SK-N-SH (cell line): ENCODE measurements at regions not wholly inside any gene's neighbourhood (a gene's known extent, or its start where the extent isn't known, plus 50 kb on each side); places are given as distances from the start of the nearest gene placed in this dataset.

Experiments used
- CTCF ChIA-PET: fragments of 300-600, 350-600 bp; formaldehyde crosslinking; extraction: SDS; loops from one replicate; lab custom pipeline; 2021; lab: Yijun Ruan, JAX
- POLR2A ChIA-PET: fragments of 350-600 bp; sonication (Branson Sonifier 250); formaldehyde crosslinking; extraction: SDS; loops from one replicate; lab custom pipeline; 2020; ENCODE audit warnings: antibody characterized with exemption, inconsistent platforms; lab: Yijun Ruan, JAX
- DNase-seq: peaks from one replicate; pipeline ENCODE4 v3.0.0; 2012
- H2AFZ ChIP-seq: fragments of 200-600 bp; sonication (generic); 2 replicates; pipeline ENCODE4 v1.8.1; 2016; ENCODE audit warnings: antibody characterized with exemption, mild to moderate bottlenecking, low read depth
- H3F3A ChIP-seq: fragments of 200-600 bp; sonication (generic); replicated peaks from 2 replicates; pipeline ENCODE3; 2016; ENCODE audit warnings: antibody characterized with exemption, mild to moderate bottlenecking; ENCODE audit not compliant: insufficient read depth
- H3K27ac ChIP-seq, 2 experiments: fragments of 200-500 bp in 1 of 2; fragments of 200-600 bp in 1 of 2; sonication (Bioruptor generic) in 1 of 2; sonication (generic), shearing (Covaris generic) in 1 of 2; 2 replicates each; pipeline versions ENCODE4 v1.5.1 to v1.6.1; 2014 to 2016; ENCODE audit warnings: low read depth in 2 of 2, inconsistent platforms in 1 of 2, low read length in 1 of 2, mild to moderate bottlenecking in 1 of 2, mixed read lengths in 1 of 2
- H3K27me3 ChIP-seq: fragments of 200-600 bp; sonication (generic), shearing (Covaris generic); 2 replicates; pipeline ENCODE4 v1.6.1; 2016; ENCODE audit warnings: mixed run types; ENCODE audit not compliant: insufficient read depth
- H3K36me3 ChIP-seq, 2 experiments: fragments of 200-500 bp in 1 of 2; fragments of 200-600 bp in 1 of 2; sonication (Bioruptor generic) in 1 of 2; sonication (generic) in 1 of 2; replicated peaks in 1 of 2; 2 replicates each; pipeline versions ENCODE3 to v1.5.1; 2014 to 2016; ENCODE audit warnings: low read length in 1 of 2, mild to moderate bottlenecking in 1 of 2; ENCODE audit not compliant: insufficient read depth in 2 of 2, control insufficient read depth in 1 of 2
- H3K4me1 ChIP-seq, 2 experiments: fragments of 200-500 bp in 1 of 2; fragments of 200-600 bp in 1 of 2; sonication (Bioruptor generic) in 1 of 2; sonication (generic), shearing (Covaris generic) in 1 of 2; 2 replicates each; pipeline versions ENCODE4 v1.5.1 to v1.6.1; 2014 to 2016; ENCODE audit warnings: low read depth in 1 of 2, low read length in 1 of 2, mixed run types in 1 of 2; ENCODE audit not compliant: insufficient read depth in 2 of 2, control insufficient read depth in 1 of 2
- H3K4me2 ChIP-seq: fragments of 200-600 bp; sonication (generic), shearing (Covaris generic); 2 replicates; pipeline ENCODE4 v1.6.1; 2017; ENCODE audit warnings: mixed run types
- H3K4me3 ChIP-seq, 2 experiments: fragments of 200-500 bp in 1 of 2; fragments of 200-600 bp in 1 of 2; sonication (Bioruptor generic) in 1 of 2; sonication (generic), shearing (Covaris generic) in 1 of 2; 2 replicates each; pipeline versions ENCODE4 v1.5.1 to v1.8.1; 2014 to 2016; ENCODE audit warnings: low read depth in 2 of 2, inconsistent platforms in 1 of 2, low read length in 1 of 2, mild to moderate bottlenecking in 1 of 2, mixed read lengths in 1 of 2, moderate library complexity in 1 of 2
- H3K79me2 ChIP-seq: fragments of 200-600 bp; sonication (generic); 2 replicates; pipeline ENCODE4 v1.8.1; 2017; ENCODE audit warnings: mild to moderate bottlenecking; ENCODE audit not compliant: insufficient read depth
- H3K9ac ChIP-seq: fragments of 200-600 bp; sonication (generic); 2 replicates; pipeline ENCODE4 v1.6.1; 2017; ENCODE audit warnings: mixed run types
- H3K9me2 ChIP-seq: fragments of 200-600 bp; sonication (generic); 2 replicates; pipeline ENCODE4 v1.6.1; 2017; ENCODE audit warnings: mixed run types
- H3K9me3 ChIP-seq: fragments of 200-600 bp; sonication (generic); 2 replicates; pipeline ENCODE4 v1.6.1; 2017; ENCODE audit warnings: mixed run types, mild to moderate bottlenecking, moderate library complexity
- H4K20me1 ChIP-seq: fragments of 200-600 bp; sonication (generic); 2 replicates; pipeline ENCODE4 v1.6.1; 2017; ENCODE audit warnings: mild to moderate bottlenecking, mixed run types; ENCODE audit not compliant: insufficient read depth
- CHD2 ChIP-seq: fragments of 150-350 bp; IDR thresholded peaks from 2 replicates; pipeline ENCODE4 v1.6.1; 2018; ENCODE audit warnings: low read length; ENCODE audit not compliant: partially characterized antibody
- EP300 ChIP-seq, 2 experiments: IDR thresholded peaks; 2 replicates each; pipeline versions ENCODE4 v1.4.0 to v1.6.1; 2012; ENCODE audit warnings: borderline replicate concordance in 1 of 2, low read depth in 1 of 2, low read length in 1 of 2
- EZH2phosphoT487 ChIP-seq: fragments of 200-600 bp; sonication (generic); IDR thresholded peaks from 2 replicates; pipeline ENCODE4 v1.6.1; 2017; ENCODE audit warnings: low read depth, mixed run types, mild to moderate bottlenecking, antibody characterized with exemption, moderate library complexity, borderline replicate concordance
- FOSL2 ChIP-seq: IDR thresholded peaks from 2 replicates; pipeline ENCODE4 v1.4.0; 2012; ENCODE audit warnings: low read depth, mild to moderate bottlenecking, moderate library complexity, borderline replicate concordance
- FOXJ3 ChIP-seq: sonication (generic); formaldehyde crosslinking; IDR thresholded peaks from 2 replicates; pipeline ENCODE4 v1.5.1; 2020; ENCODE audit warnings: mild to moderate bottlenecking, missing genetic modification reagents
- FOXM1 ChIP-seq: IDR thresholded peaks from 2 replicates; pipeline ENCODE4 v1.4.0; 2012; ENCODE audit warnings: low read depth, mild to moderate bottlenecking
- GATA2 ChIP-seq: sonication (generic); formaldehyde crosslinking; IDR thresholded peaks from 2 replicates; pipeline ENCODE4 v1.5.0; 2020; ENCODE audit warnings: mild to moderate bottlenecking, missing genetic modification reagents
- NRF1 ChIP-seq: IDR thresholded peaks from 2 replicates; pipeline ENCODE4 v1.6.1; 2012; ENCODE audit warnings: low read depth, mild to moderate bottlenecking, low read length
- POLR2AphosphoS5 ChIP-seq: IDR thresholded peaks from 2 replicates; pipeline ENCODE4 v1.6.1; 2012; ENCODE audit warnings: low read depth, low read length
- RAD21 ChIP-seq: IDR thresholded peaks from 2 replicates; pipeline ENCODE4 v1.6.1; 2012; ENCODE audit warnings: mild to moderate bottlenecking, low read length
- TAF1 ChIP-seq: IDR thresholded peaks from 2 replicates; pipeline ENCODE4 v1.6.1; 2012; ENCODE audit warnings: low read depth, mild to moderate bottlenecking, low read length, moderate library complexity, borderline replicate concordance
- TCF12 ChIP-seq: IDR thresholded peaks from 2 replicates; pipeline ENCODE4 v1.4.0; 2012
- USF1 ChIP-seq: IDR thresholded peaks from 2 replicates; pipeline ENCODE4 v1.4.0; 2012; ENCODE audit warnings: low read depth, borderline replicate concordance
- WGBS: methylation state at CpG from one replicate; pipeline ENCODE4 v1.1.6; 2017; ENCODE audit warnings: low lambda C conversion rate; 5-methylcytosine and 5-hydroxymethylcytosine counted together
- TF ChIP-seq, protein P1 (sequence below): IDR thresholded peaks from 2 replicates; pipeline ENCODE4 v1.6.1; 2012; ENCODE audit warnings: mild to moderate bottlenecking, low read depth, low read length, moderate library complexity
- TF ChIP-seq, protein P2 (sequence below): IDR thresholded peaks from 2 replicates; pipeline ENCODE4 v1.4.0; 2012; ENCODE audit warnings: low read depth
- TF ChIP-seq, protein P3 (sequence below): fragments of 150-350 bp; IDR thresholded peaks from 2 replicates; pipeline ENCODE4 v1.6.1; 2017; ENCODE audit warnings: antibody characterized with exemption, low read length, low read depth, borderline replicate concordance

DNA sequence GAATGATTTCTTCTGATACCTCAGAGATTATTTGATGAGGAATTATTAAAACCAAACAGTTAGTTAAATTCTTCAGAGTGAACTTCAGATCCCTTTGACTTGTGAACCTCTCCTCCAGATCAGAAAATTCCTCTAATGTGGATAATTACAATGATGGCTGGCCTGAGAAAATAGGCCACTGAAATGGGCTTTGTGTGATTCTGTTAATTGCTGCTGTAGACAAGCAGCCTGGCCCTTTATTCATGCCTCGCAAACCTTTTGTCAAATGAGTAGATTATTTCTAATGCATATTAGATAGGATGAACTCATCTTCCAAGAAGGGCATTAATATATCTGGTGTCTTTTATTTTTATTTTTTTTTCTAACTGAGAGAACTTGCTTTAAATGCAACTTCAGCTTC, 855.2 kb downstream of the TLE4 start:
- no peak overlapping the region for H3K4me3 ChIP-seq
- no peaks in the 10 kb centered on the region for H3K79me2 ChIP-seq
- H3K36me3 ChIP-seq: no peaks in the 10 kb centered on the region
- H3K4me1 ChIP-seq: no peaks in the 10 kb centered on the region
- no peak overlapping the region for H3K27ac ChIP-seq
- POLR2A ChIA-PET: no interaction called here
- H3K27me3 ChIP-seq: no peaks in the 10 kb centered on the region
- no peak for TF ChIP-seq TCF12
- TF ChIP-seq, protein P1, sequence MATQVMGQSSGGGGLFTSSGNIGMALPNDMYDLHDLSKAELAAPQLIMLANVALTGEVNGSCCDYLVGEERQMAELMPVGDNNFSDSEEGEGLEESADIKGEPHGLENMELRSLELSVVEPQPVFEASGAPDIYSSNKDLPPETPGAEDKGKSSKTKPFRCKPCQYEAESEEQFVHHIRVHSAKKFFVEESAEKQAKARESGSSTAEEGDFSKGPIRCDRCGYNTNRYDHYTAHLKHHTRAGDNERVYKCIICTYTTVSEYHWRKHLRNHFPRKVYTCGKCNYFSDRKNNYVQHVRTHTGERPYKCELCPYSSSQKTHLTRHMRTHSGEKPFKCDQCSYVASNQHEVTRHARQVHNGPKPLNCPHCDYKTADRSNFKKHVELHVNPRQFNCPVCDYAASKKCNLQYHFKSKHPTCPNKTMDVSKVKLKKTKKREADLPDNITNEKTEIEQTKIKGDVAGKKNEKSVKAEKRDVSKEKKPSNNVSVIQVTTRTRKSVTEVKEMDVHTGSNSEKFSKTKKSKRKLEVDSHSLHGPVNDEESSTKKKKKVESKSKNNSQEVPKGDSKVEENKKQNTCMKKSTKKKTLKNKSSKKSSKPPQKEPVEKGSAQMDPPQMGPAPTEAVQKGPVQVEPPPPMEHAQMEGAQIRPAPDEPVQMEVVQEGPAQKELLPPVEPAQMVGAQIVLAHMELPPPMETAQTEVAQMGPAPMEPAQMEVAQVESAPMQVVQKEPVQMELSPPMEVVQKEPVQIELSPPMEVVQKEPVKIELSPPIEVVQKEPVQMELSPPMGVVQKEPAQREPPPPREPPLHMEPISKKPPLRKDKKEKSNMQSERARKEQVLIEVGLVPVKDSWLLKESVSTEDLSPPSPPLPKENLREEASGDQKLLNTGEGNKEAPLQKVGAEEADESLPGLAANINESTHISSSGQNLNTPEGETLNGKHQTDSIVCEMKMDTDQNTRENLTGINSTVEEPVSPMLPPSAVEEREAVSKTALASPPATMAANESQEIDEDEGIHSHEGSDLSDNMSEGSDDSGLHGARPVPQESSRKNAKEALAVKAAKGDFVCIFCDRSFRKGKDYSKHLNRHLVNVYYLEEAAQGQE: no peak
- TF ChIP-seq, protein P2, sequence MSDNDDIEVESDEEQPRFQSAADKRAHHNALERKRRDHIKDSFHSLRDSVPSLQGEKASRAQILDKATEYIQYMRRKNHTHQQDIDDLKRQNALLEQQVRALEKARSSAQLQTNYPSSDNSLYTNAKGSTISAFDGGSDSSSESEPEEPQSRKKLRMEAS: no peak
- TF ChIP-seq POLR2AphosphoS5: no peak
- TF ChIP-seq USF1: no peak
- no peak for TF ChIP-seq FOSL2
- TF ChIP-seq, protein P3, sequence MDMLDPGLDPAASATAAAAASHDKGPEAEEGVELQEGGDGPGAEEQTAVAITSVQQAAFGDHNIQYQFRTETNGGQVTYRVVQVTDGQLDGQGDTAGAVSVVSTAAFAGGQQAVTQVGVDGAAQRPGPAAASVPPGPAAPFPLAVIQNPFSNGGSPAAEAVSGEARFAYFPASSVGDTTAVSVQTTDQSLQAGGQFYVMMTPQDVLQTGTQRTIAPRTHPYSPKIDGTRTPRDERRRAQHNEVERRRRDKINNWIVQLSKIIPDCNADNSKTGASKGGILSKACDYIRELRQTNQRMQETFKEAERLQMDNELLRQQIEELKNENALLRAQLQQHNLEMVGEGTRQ: no peak
- TF ChIP-seq GATA2: no peak
- no peak for TF ChIP-seq EP300 (IDR thresholded peaks at IDR 0.05; ENCODE audit: borderline replicate concordance in 1 of 2, low read depth in 1 of 2, low read length in 1 of 2)
- TF ChIP-seq FOXM1: no peak
- no peak for TF ChIP-seq CHD2
- no peak for TF ChIP-seq RAD21
- no peak for TF ChIP-seq EZH2phosphoT487
- TF ChIP-seq NRF1: no peak
- TF ChIP-seq FOXJ3 (CRISPR knock-in tag): no peak
- no peak for TF ChIP-seq TAF1
- TF ChIP-seq, all 33 proteins: peak for 0
- no peak overlapping the region for H3K4me2 ChIP-seq
- no peaks in the 10 kb centered on the region for H3F3A ChIP-seq
- H3K9me3 ChIP-seq: no peaks in the 10 kb centered on the region
- H3K9me2 ChIP-seq: no peaks in the 10 kb centered on the region
- H2AFZ ChIP-seq: no peak overlapping the region
- 46% methylated on average over 1 of the region's 1 CpG for WGBS
- DNase-seq: no peak
- H3K9ac ChIP-seq: no peak overlapping the region
- no peaks in the 10 kb centered on the region for H4K20me1 ChIP-seq
- CTCF ChIA-PET: no interaction called here
